Stimulated activated CD4-positive, alpha-beta T cell treated with anti-CD3 and anti-CD28 coated beads, TNF-alpha, amount 100 ng/mL, for 4 hours (primary cell): ENCODE measurements at regions not wholly inside any gene's neighbourhood (a gene's known extent, or its start where the extent isn't known, plus 50 kb on each side); places are given as distances from the start of the nearest gene placed in this dataset.
"Not testable (repeated sequence)": the region's sequence is repeated elsewhere in the genome, so short reads cannot be mapped to it uniquely, and the experiment has no call there.

Experiments
- DNase-seq, 3 experiments: peaks; one replicate each; pipeline ENCODE4 v3.0.0-alpha.2; 2020; ENCODE audit warnings: low read depth in 3 of 3

DNA sequence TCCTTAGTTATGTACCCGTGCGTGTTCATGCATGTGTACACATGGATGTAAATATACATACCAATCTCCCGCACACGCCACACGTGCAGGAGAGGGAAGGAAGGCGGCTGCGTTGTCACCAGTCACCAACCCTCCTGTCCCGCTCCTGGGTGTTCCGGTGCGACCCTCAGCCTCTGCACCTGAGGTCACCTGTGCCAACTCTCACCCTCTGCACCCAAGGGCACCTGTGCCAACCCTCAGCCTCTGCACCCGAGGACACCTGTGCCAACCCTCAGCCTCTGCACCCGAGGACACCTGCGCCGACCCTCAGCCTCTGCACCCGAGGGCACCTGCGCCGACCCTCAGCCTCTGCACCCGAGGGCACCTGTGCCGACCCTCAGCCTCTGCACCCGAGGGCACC is 192.8 kb upstream of the SALL3 start:
- no peak for DNase-seq

DNA sequence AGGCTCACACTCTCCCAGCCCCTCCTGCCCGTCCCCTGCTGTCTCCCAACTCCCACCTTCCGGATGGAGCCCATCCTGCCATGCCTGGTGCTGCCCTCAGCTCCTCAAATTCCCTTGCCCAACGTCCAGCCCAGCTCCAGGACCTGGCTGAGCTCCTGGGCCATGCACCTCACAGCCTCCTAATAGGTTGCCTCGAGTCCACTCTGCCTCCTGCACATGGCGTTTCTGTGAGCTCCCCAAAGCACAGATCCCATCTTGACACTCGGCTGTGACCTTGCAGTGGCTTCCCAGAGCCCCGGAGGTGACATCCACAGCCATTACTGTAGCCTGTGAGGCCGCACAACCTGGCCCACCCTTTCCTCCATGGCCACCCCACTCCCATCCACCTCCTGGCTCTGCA is 191.9 kb upstream of the SALL3 start:
- DNase-seq, result no peak

DNA sequence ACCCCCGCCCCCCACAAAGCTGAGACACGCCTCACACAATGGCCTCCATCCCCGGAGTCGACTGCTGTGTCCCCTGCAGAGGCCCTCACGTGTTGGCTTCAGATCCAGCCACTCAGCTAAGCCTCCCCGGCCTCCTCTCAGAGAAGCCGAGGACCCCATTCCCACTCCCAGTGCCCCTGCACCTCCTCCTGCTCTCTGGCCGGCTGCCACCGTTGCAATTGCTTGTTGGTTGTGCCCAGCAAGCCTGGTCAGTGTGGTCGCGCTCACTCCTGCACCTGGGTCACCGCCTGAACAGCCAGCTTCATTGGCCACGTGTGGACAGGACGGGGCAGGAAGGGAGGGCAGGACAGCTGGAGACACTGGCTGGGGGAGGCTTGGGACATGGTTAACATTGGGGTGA is 191.5 kb upstream of the SALL3 start:
- DNase-seq, result no peak

DNA sequence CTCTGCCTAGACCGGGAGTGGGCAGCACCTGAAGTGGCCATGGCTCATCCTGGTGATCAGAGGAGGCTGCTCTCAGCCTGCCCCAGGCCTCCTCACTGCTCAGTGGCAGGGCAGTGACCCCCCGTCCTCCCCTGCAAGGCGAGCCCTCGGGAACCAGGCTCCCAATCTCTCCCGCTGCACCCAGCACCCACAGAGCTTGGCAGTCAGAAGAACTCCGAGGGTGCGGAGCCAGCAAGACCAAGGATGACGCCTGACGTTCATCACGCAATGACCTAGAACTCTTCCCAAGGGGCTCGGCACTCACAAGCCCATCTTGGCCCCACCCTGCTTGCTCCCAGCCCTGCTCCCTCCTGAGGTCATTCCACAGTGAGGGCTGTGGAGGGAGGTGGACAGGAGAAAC is 189.8 kb upstream of the SALL3 start:
- no peak for DNase-seq

DNA sequence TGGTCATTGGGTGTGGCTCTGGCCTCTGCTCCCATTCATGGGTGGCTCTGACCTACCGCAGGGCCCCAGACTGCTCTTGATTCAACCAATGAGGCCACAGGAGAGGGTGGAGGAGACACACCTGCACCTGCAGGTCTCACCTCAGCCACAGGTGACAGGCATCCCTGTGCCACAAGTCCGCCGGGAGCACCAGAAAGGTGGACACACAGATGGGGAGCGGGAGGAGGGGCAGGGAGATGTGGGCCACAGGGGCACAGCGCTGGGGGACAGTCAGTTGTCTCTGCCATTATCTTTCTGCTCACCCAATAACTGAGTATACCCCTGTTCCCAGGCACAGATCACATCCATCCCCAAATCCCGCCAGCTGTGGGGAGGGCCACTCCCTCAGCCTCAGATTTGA is 189.1 kb upstream of the SALL3 start:
- DNase-seq, result no peak

DNA sequence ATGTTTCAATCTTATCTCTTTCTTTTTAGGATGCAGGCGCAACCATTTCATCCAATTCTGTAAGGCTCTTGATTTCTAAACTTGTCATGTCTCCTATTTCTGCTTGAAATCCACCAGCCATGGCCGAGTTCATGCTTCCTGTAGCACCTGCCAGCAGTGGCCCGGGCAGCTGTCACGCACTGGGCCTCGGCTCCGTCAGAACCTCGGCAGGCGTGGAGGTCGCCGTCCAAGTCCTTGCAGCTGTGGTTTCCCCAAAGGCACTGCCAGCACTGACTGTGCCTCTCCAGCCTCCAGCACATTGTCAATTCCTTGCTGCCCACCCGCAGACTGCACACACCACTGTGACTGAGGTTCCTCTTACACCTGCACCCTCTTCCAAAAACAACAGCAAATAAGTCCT is 188.7 kb upstream of the SALL3 start:
- DNase-seq, result no peak

DNA sequence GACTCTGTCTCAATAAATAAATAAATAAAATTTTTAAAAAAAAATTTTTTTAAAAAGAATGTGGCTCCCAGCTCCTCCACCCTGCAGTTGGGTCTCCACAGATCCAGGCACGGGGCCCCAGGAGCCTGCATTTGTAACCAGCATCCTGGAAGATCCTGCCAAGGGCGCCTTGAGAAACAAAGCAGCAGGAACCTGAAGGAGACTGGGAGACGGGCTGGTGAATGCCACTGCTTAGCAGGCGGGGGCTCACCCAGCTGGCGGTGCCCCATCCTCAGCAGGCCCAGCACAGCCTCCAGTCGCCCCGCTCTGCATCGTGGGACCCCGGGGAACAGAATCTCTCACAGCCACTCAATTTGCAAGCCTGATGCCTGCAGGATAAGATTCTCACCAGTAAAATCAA is 187.5 kb upstream of the SALL3 start:
- DNase-seq, result no peak

DNA sequence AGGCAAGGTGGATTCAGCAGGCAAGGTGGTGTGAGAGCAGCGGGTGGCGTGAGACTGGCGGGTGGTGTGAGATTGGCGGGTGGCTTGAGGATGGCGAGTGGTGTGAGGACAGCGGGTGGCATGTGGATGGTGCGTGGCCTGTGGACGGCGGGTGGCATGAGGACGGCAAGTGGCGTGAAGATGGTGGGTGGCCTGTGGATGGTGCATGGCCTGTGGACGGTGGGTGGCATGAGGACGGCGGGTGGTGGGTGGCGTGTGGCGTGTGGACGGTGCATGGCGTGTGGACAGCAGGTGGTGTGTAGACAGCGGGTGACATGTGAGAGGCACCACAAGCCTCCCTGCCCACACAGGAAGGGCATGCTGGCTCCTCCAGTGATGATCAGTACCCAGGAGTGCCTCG is 186.9 kb upstream of the SALL3 start:
- DNase-seq, result no peak

DNA sequence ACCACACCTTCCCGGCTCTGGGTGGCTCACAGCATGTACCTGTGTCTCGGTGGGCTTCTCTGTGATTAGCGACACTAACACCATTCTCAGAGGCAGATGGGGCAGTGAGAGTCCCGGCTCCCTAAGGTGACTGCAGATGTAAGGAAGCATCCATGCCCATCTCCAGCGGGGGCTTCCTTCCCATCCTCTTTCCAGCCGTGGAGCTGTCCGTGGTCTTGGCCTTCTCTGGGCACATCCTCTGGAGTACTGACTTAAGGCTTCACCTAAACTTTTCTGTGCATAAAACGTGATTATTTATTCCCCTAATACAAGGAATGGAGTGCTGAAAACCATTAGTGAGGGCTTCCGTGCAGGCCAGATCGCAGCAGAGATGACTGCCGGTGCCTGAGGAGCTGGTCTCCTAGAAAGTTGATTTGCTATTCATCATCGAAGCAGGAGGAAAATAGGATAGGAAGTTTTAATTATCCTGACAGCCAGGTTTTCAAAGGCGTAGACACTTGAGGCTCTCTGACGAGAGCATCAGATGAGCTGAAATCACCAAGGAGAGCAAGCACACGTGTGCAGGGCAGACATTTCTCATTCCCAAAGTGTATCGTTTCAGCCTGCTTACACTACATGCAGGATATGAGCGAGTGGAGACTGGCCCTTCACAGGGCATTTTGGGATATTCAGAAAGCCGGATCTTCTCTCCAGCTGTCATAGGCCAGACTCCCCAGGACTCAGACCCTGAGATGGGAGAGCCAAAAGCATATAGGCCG is 186.1 kb upstream of the SALL3 start:
- DNase-seq, result no peak

DNA sequence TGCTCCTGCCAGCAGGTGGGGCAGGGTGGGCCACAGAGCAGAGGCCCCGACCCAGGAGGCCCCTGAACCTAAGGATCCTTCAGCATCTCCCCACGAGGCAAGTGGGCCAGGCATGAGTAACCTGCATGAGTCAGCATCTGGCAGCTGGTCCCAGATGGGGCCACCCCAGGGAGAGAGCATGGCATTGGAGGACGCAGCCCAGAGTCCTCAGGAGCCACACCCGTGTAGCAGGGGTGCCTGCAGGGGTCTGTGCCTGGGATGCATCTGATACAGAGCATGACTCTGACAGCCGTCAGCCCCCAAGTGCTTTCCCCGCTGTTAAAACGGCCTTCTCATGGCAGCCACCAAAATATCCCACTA is 185.6 kb upstream of the SALL3 start:
- DNase-seq, result no peak

DNA sequence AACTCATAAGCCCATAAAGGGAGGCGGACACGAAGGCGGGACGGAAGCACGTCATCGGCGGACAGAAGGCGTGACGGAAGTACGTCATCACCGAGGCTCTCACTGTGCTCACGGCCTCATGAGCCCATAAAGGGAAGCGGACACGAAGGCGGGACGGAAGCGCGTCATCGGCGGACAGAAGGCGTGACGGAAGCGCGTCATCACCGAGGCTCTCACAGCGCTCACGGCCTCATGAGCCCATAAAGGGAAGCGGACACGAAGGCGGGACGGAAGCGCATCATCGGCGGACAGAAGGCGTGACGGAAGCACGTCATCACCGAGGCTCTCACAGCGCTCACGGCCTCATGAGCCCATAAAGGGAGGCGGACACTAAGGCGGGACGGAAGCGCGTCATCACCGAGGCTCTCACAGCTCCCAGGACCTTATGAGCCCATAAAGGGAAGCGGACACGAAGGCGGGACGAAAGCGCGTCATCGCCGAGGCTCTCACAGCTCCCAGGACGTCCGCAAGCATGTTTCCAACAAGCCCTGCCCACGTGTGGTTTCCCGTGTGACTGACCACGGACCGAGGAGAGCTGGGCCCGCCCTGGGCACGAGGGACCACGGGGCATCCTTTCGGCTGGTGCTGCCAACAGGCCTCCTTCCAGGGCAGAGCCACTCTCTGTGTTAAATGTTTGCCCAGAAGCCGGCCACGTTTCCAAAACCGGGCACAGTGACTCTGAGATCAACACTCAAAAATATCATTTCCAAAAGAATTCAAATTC is 182.7 kb upstream of the SALL3 start:
- DNase-seq, result no peak

DNA sequence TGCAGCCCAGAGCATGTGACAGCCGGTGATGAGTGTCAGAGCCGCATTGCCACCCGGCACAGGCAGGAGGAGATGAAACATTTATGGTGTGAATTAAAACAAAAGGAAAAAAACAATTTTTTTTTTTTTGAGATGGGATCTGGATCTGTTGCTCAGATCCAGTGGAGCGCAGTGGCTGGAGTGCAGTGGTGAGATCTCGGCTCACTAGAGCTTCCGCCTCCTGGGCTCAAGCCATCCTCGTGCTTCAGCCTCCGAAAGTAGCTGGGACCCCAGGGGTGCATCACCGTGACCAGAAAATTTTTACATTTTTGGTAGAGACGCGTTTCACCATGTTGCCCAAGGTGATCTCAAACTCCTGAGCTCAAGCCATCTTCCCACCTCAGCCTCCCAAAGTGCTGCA is 182.1 kb upstream of the SALL3 start:
- DNase-seq, result no peak

DNA sequence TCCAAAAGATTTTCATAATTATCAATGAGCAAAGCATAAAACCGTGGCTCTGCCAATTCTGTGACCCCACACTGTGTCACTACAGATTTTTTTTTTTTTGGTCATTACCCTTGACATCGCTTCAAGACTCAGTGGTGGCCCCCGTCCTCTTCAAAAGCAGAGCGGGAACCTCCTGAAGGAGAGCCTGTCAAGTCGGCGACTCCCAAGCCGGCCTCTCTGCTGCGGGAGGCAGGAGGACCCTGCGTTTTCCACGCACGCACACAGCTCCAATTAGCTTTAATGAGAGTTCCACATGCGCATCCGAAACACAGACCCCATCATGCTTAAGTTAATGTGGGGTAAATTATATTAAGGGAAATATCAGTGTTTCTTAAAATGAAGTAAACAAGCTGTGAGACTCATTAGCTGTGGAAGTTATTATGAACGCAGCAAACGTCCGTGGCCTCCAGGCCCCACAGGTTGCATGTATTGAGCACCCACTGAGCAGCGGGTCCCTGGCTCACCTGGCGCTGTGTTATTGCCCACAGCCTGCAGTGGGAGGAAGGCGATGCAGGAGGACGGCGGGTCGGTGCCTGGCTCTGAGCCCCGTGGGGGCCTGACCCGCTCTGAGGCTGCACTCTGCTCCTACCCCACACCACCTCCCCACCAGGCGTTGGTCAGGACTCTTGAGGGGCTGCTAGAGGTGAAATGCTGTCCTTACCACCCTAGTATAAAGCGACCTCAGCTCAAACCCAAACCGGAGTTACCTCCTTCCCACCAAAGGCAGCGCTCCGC is 181.0 kb upstream of the SALL3 start:
- DNase-seq, result no peak

DNA sequence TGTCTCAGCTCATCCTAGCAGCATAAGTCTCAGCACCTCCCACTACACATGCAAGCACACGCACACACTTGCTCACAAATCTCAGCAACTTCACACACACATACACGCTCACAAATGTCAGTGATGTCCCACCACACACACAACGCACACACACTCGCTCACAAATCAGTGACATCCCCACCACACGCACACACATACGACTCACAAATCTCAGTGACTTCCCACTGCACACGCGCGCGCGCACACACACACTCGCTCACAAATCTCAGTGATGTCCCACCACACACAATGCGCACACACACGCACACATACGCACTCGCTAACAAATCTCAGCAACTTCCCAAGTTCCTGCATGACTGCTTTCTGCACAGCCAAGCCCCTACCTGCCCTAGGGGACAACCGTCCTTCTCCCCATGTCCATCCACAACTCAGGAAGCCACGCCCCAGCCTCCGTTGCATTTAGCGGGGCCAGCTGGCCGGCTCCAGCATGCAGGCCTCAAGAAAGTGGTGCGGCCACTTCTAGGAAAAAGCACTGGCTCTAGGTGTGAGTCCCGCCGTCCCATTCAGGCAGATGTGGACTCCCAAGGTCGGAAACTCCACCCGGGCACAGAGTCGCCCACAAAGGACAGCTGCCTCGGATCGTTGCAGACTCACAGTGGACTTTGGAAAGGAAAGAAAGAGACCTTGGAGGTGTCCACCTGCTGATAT is 180.1 kb upstream of the SALL3 start:
- DNase-seq, result no peak

DNA sequence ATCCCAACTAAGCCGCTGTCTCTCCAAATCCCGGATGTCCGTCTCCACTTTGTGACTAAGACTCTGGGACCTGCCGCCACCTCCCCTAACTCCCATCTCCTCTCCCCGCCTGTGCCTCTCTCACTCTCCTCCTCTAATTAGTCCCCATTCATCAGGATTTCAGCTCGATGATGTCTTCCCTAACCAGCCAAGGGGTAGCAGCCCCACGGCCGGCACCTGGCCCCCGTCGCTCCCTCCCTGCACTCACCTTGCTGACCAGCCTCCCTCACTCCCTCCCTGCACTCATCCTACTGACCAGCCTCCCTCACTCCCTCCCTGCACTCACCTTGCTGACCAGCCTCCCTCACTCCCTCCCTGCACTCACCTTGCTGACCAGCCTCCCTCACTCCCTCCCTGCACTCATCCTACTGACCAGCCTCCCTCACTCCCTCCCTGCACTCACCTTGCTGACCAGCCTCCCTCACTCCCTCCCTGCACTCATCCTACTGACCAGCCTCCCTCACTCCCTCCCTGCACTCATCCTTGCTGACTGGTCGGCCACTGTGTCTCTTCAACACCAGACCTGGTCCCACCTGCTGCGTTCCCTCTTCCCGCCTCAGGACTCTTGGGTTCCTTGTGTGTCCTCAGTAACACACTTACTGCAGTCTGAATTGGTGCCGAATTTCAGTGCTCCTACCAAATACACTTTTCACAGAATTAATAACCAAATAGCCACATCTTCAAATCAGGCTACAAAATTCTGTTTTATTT is 179.3 kb upstream of the SALL3 start:
- DNase-seq, result not testable (repeated sequence)

DNA sequence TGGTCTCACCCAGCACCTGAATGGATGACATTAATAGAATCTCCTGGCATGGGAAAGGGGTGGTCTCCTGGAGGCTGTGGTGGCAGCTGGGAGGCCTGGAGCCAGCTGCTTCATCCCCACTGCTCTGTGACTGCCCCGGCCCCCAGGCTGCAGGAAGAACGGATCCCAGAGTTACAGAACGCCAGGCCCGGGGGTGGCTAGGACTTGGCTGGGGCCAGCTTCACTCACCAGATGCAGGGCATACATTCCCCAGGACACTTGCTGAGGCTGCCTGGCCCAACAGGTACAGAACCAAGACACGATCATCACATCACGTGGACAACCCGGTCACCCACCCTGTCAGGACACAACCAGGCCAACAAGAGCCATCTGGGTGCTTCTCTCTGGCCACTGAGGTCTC is 178.6 kb upstream of the SALL3 start:
- no peak for DNase-seq

DNA sequence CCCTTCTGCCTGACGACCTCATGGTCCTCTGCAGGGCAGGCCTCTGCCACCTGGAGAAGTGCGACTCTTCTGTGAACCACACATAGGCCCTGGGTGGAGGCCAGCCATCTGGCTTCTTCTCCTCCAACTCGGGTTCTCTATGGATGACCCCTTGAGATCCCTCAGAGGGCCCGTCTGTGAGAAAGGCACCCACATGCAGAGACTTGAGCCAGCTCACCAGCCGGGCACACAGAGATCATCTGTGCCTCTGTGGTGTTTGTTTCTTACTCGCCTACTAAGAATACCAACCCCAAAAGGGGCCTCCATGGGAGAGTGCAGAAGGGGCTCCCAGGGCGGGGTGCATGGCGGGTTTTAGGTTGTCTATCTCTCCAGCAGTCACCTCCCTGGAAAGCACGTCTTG is 176.5 kb upstream of the SALL3 start:
- DNase-seq, result no peak

DNA sequence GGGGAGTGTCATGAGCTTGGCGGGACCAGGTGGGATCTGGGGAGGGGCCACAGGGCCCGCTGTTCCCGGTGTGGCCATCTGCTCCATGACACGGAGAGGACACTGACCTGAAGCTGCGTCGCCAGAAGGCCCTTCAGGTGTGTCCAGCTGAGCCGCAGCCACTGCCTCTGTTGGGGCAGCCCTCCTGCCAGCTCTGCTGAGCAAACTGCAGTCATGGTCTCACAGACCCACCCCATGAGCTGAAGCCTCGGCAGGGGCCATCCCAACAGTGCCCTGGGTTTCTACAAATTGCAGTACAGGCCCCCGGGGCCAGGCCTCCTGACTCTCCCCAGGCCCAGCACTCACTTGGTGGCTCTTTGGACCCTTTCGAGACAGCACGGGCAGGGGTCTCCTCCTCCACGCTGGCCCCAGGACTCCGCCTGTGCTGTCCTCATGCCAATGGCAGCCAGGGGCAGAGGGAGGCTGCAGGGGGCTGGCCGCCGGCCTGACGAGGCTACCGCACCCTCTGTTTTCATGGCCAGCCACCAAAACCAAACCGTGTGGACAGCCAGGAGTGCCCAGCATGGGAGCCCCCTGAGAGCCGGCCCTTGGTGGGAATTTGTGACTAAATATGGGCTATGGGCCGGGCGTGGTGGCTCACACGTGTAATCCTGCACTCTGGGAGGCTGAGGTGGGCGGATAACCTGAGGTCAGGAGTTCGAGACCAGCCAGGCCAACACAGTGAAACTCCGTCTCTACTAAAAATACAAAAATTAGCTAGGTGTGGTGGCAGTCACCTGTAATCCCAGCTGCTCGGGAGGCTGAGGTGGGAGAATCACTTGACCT is 175.2 kb upstream of the SALL3 start:
- no peak for DNase-seq

DNA sequence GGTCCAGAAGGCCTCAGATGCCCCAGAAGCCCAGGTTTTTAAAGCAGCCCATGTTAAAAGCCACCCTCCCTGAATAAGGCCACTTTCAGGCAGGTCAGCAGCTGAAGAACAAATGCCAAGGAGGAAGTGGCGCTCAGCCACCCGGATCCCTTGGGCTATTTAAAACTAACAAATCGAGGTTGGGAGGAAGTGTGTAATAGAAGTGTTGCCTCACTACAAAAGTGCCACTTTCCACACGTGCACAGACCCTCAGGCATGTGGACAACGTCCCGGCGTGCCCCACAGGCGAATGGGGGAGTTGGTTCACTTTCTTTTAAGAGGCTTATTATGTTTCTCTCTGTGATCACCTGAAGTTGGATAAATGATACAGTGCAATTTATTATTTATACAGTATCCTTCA is 173.8 kb upstream of the SALL3 start:
- no peak for DNase-seq

DNA sequence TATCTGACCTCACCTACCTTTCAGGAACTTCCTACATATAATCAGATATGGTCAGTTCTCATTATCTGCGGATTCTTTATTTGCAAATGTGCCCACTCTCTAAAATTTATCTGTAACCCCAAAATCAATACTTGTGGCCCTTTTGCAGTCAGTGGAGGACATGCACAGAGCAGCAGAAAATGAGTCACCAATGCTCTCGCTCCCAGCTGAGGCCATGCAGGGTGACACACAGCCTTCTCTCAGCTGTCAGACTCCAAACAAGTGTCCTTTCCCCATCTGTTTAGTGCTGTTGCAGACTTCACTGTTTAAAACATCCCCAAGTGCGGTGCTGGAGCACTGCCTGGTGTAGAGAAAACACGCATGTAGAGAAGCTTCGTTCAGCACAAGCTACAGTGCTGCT is 171.9 kb upstream of the SALL3 start:
- no peak for DNase-seq

DNA sequence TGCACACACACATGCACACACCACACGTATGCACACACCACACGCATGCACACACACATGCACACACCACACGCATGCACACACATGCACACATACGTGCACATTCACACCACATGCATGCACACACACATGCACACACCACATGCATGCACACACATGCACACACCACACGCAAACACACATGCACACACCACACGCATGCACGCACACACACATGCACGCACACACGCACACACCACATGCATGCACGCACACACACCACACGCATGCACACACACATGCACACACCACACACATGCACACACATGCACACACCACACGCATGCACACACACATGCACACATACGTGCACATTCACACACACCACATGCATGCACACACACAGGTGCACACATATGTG is 169.8 kb upstream of the SALL3 start:
- DNase-seq, result no peak
